ENCODE measurements at regions not wholly inside any gene's neighbourhood (a gene's known extent, or its start where the extent isn't known, plus 50 kb on each side); places are given as distances from the start of the nearest gene placed in this dataset.
"Not testable (repeated sequence)": the region's sequence is repeated elsewhere in the genome, so short reads cannot be mapped to it uniquely, and the experiment has no call there.

- TF ChIP-seq, protein P1, sequence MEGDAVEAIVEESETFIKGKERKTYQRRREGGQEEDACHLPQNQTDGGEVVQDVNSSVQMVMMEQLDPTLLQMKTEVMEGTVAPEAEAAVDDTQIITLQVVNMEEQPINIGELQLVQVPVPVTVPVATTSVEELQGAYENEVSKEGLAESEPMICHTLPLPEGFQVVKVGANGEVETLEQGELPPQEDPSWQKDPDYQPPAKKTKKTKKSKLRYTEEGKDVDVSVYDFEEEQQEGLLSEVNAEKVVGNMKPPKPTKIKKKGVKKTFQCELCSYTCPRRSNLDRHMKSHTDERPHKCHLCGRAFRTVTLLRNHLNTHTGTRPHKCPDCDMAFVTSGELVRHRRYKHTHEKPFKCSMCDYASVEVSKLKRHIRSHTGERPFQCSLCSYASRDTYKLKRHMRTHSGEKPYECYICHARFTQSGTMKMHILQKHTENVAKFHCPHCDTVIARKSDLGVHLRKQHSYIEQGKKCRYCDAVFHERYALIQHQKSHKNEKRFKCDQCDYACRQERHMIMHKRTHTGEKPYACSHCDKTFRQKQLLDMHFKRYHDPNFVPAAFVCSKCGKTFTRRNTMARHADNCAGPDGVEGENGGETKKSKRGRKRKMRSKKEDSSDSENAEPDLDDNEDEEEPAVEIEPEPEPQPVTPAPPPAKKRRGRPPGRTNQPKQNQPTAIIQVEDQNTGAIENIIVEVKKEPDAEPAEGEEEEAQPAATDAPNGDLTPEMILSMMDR (optimal IDR thresholded peaks at IDR 0.05 in 1 of 3, IDR thresholded peaks at IDR 0.05 in 1 of 3, conservative IDR thresholded peaks at IDR 0.05 in 1 of 3; ENCODE audit: extremely low read depth in 1 of 3, insufficient read depth in 2 of 3, low read length in 3 of 3): not testable (repeated sequence)
- not testable (repeated sequence) for TF ChIP-seq EZH2 (IDR thresholded peaks at IDR 0.05; ENCODE audit: low read length)
Observed at GRCh38 chr2:131646220-131646619, 118.5 kb downstream of the CCDC74A start.
